Stimulated activated memory B cell treated with anti-CD40 and anti-IgM and Interleukin-4, amounts not matched to agents 10 μg/mL and 1 μg/mL and 100 μg/mL, for 72 hours (primary cell): ENCODE measurements at regions not wholly inside any gene's neighbourhood (a gene's known extent, or its start where the extent isn't known, plus 50 kb on each side); places are given as distances from the start of the nearest gene placed in this dataset.

Experiments used
- ATAC-seq: fragments of 150-1000 bp; cut with Tn5 transposase; 2 replicates; pipeline ENCODE4 v1.10.0; 2021
- H3K27ac Mint-ChIP-seq: one replicate; pipeline ENCODE4 v1.8.0; 2022; ENCODE audit warnings: mild to moderate bottlenecking, mixed read lengths
- H3K27me3 Mint-ChIP-seq: one replicate; pipeline ENCODE4 v1.8.0; 2022; ENCODE audit warnings: mixed read lengths
- H3K36me3 Mint-ChIP-seq: one replicate; pipeline ENCODE4 v1.8.0; 2022; ENCODE audit warnings: mixed read lengths
- H3K4me1 Mint-ChIP-seq: one replicate; pipeline ENCODE4 v1.8.0; 2022; ENCODE audit warnings: mixed read lengths
- H3K4me3 Mint-ChIP-seq: one replicate; pipeline ENCODE4 v1.8.0; 2022; ENCODE audit warnings: mild to moderate bottlenecking, moderate library complexity, mixed read lengths
- H3K9me3 Mint-ChIP-seq: one replicate; pipeline ENCODE4 v1.8.0; 2022; ENCODE audit warnings: mixed read lengths

GRCh38 chr3:36097209-36097608 lies 283.1 kb upstream of the STAC start:
- Mint-ChIP-seq H3K27ac (no peak overlapping the region), H3K4me1 (peaks cover 5% of the 10 kb centered on the region), H3K36me3 (no peaks in the 10 kb centered on the region), H3K4me3 (no peak overlapping the region), H3K9me3 (no peaks in the 10 kb centered on the region), H3K27me3 (no peaks in the 10 kb centered on the region)
- ATAC-seq = no peak

- H3K9me3 Mint-ChIP-seq = no peaks in the 10 kb centered on the region
- H3K27ac Mint-ChIP-seq = no peak overlapping the region
- no peaks in the 10 kb centered on the region for H3K27me3 Mint-ChIP-seq
- H3K4me1 Mint-ChIP-seq = no peaks in the 10 kb centered on the region
- ATAC-seq = no peak
- no peaks in the 10 kb centered on the region for H3K36me3 Mint-ChIP-seq
- H3K4me3 Mint-ChIP-seq = no peak overlapping the region
Measured at GRCh38 chr3:36114353-36114752, 266.0 kb upstream of the STAC start.

- Mint-ChIP-seq H3K9me3 (peaks cover 21% of the 10 kb centered on the region), H3K4me1 (no peaks in the 10 kb centered on the region), H3K27ac (no peak overlapping the region), H3K27me3 (no peaks in the 10 kb centered on the region), H3K4me3 (no peak overlapping the region), H3K36me3 (no peaks in the 10 kb centered on the region)
- ATAC-seq = no peak
Measured at GRCh38 chr3:36124118-36124796, 256.0 kb upstream of the STAC start.

GRCh38 chr3:36132214-36132613 lies 248.1 kb upstream of the STAC start:
- ATAC-seq = no peak

GRCh38 chr3:36135863-36136262 lies 244.4 kb upstream of the STAC start:
- H3K4me1 Mint-ChIP-seq = no peaks in the 10 kb centered on the region
- no peaks in the 10 kb centered on the region for H3K9me3 Mint-ChIP-seq

More at GRCh38 chr3:36132214-36132613, 248.1 kb upstream of the STAC start:
- H3K27me3 Mint-ChIP-seq = no peaks in the 10 kb centered on the region
- peaks cover 7% of the 10 kb centered on the region for H3K9me3 Mint-ChIP-seq
- H3K4me3 Mint-ChIP-seq = no peak overlapping the region
- no peaks in the 10 kb centered on the region for H3K36me3 Mint-ChIP-seq
- no peaks in the 10 kb centered on the region for H3K4me1 Mint-ChIP-seq
- no peak overlapping the region for H3K27ac Mint-ChIP-seq

GRCh38 chr3:36142746-36143145 lies 237.6 kb upstream of the STAC start:
- H3K27ac Mint-ChIP-seq = no peak overlapping the region
- no peak overlapping the region for H3K4me3 Mint-ChIP-seq
- no peaks in the 10 kb centered on the region for H3K27me3 Mint-ChIP-seq
- ATAC-seq = no peak
- H3K36me3 Mint-ChIP-seq = no peaks in the 10 kb centered on the region
- no peaks in the 10 kb centered on the region for H3K9me3 Mint-ChIP-seq
- no peaks in the 10 kb centered on the region for H3K4me1 Mint-ChIP-seq

More at GRCh38 chr3:36135863-36136262, 244.4 kb upstream of the STAC start:
- no peak for ATAC-seq
- Mint-ChIP-seq H3K27ac (no peak overlapping the region), H3K4me3 (no peak overlapping the region), H3K36me3 (no peaks in the 10 kb centered on the region), H3K27me3 (no peaks in the 10 kb centered on the region)

GRCh38 chr3:36146404-36146803 lies 233.9 kb upstream of the STAC start:
- no peak overlapping the region for H3K4me3 Mint-ChIP-seq

GRCh38 chr3:36147934-36148558 lies 232.3 kb upstream of the STAC start:
- Mint-ChIP-seq H3K36me3 (no peaks in the 10 kb centered on the region), H3K4me3 (no peak overlapping the region), H3K9me3 (no peaks in the 10 kb centered on the region), H3K27ac (no peak overlapping the region), H3K27me3 (no peaks in the 10 kb centered on the region), H3K4me1 (no peaks in the 10 kb centered on the region)
- ATAC-seq = no peak

More at GRCh38 chr3:36146404-36146803, 233.9 kb upstream of the STAC start:
- ATAC-seq = no peak
- Mint-ChIP-seq H3K9me3 (no peaks in the 10 kb centered on the region), H3K27ac (no peak overlapping the region), H3K36me3 (no peaks in the 10 kb centered on the region), H3K27me3 (no peaks in the 10 kb centered on the region), H3K4me1 (no peaks in the 10 kb centered on the region)

GRCh38 chr3:36149447-36149865 lies 230.8 kb upstream of the STAC start:
- H3K36me3 Mint-ChIP-seq = no peaks in the 10 kb centered on the region
- no peaks in the 10 kb centered on the region for H3K27me3 Mint-ChIP-seq
- no peaks in the 10 kb centered on the region for H3K4me1 Mint-ChIP-seq
- H3K9me3 Mint-ChIP-seq = no peaks in the 10 kb centered on the region
- no peak overlapping the region for H3K27ac Mint-ChIP-seq
- ATAC-seq = no peak
- no peak overlapping the region for H3K4me3 Mint-ChIP-seq

GRCh38 chr3:36155515-36155914 lies 224.8 kb upstream of the STAC start:
- Mint-ChIP-seq H3K36me3 (no peaks in the 10 kb centered on the region), H3K27me3 (no peaks in the 10 kb centered on the region), H3K4me3 (no peak overlapping the region), H3K4me1 (no peaks in the 10 kb centered on the region), H3K9me3 (peaks cover 2% of the 10 kb centered on the region), H3K27ac (no peak overlapping the region)
- ATAC-seq = no peak

- H3K4me3 Mint-ChIP-seq = no peak overlapping the region
- no peak for ATAC-seq
- H3K27ac Mint-ChIP-seq = no peak overlapping the region
- no peaks in the 10 kb centered on the region for H3K36me3 Mint-ChIP-seq
- no peaks in the 10 kb centered on the region for H3K4me1 Mint-ChIP-seq
- H3K9me3 Mint-ChIP-seq = no peaks in the 10 kb centered on the region
- no peaks in the 10 kb centered on the region for H3K27me3 Mint-ChIP-seq
Measured at GRCh38 chr3:36164400-36164799, 215.9 kb upstream of the STAC start.

- H3K9me3 Mint-ChIP-seq = no peaks in the 10 kb centered on the region
- no peaks in the 10 kb centered on the region for H3K36me3 Mint-ChIP-seq
- no peaks in the 10 kb centered on the region for H3K4me1 Mint-ChIP-seq
- no peaks in the 10 kb centered on the region for H3K27me3 Mint-ChIP-seq
- no peak for ATAC-seq
- no peak overlapping the region for H3K4me3 Mint-ChIP-seq
- H3K27ac Mint-ChIP-seq = no peak overlapping the region
Measured at GRCh38 chr3:36165509-36166290, 214.6 kb upstream of the STAC start.

GRCh38 chr3:36166477-36166876 lies 213.8 kb upstream of the STAC start:
- Mint-ChIP-seq H3K27me3 (no peaks in the 10 kb centered on the region), H3K4me1 (no peaks in the 10 kb centered on the region), H3K36me3 (no peaks in the 10 kb centered on the region), H3K9me3 (no peaks in the 10 kb centered on the region), H3K27ac (no peak overlapping the region), H3K4me3 (no peak overlapping the region)
- ATAC-seq = no peak

- ATAC-seq = no peak
Measured at GRCh38 chr3:36172699-36173098, 207.6 kb upstream of the STAC start.

GRCh38 chr3:36175113-36175812 lies 205.0 kb upstream of the STAC start:
- H3K36me3 Mint-ChIP-seq = no peaks in the 10 kb centered on the region
- H3K4me3 Mint-ChIP-seq = no peak overlapping the region
- no peak for ATAC-seq
- H3K4me1 Mint-ChIP-seq = no peaks in the 10 kb centered on the region
- H3K27me3 Mint-ChIP-seq = no peaks in the 10 kb centered on the region
- H3K27ac Mint-ChIP-seq = no peak overlapping the region
- peaks cover 2% of the 10 kb centered on the region for H3K9me3 Mint-ChIP-seq

More at GRCh38 chr3:36172699-36173098, 207.6 kb upstream of the STAC start:
- Mint-ChIP-seq H3K27me3 (no peaks in the 10 kb centered on the region), H3K27ac (no peak overlapping the region), H3K9me3 (peaks cover 2% of the 10 kb centered on the region), H3K36me3 (no peaks in the 10 kb centered on the region), H3K4me3 (no peak overlapping the region), H3K4me1 (no peaks in the 10 kb centered on the region)
